Stomach (tissue), 4 donors: ENCODE measurements at regions not wholly inside any gene's neighbourhood (a gene's known extent, or its start where the extent isn't known, plus 50 kb on each side); places are given as distances from the start of the nearest gene placed in this dataset.

ENCODE experiments used
- EP300 ChIP-seq: sonication (generic); formaldehyde crosslinking; IDR thresholded peaks from one replicate; pipeline ENCODE4 v1.6.1; 2017; ENCODE audit warnings: antibody characterized with exemption
- POLR2A ChIP-seq, 4 donors: fragments of 450-650 bp; IDR thresholded peaks; one replicate each; pipeline ENCODE4 v1.6.1; 2016; ENCODE audit warnings: antibody characterized with exemption in 4 of 4, control low read depth in 2 of 4, mild to moderate bottlenecking in 1 of 4, moderate library complexity in 1 of 4
- POLR2AphosphoS5 ChIP-seq, 3 donors: sonication (generic); formaldehyde crosslinking; IDR thresholded peaks; one replicate each; pipeline ENCODE4 v1.6.1; 2016; ENCODE audit warnings: antibody characterized with exemption in 3 of 3
- TF ChIP-seq, protein P1 (sequence below), 7 experiments: fragments of 450-650 bp in 4 of 7; fragments of 200-600 bp in 3 of 7; sonication (generic) in 3 of 7; IDR thresholded peaks; one replicate each; pipeline ENCODE4 v1.5.1; 2016 to 2019; ENCODE audit warnings: antibody characterized with exemption in 7 of 7, control low read depth in 2 of 7, mild to moderate bottlenecking in 1 of 7

- TF ChIP-seq, protein P1, sequence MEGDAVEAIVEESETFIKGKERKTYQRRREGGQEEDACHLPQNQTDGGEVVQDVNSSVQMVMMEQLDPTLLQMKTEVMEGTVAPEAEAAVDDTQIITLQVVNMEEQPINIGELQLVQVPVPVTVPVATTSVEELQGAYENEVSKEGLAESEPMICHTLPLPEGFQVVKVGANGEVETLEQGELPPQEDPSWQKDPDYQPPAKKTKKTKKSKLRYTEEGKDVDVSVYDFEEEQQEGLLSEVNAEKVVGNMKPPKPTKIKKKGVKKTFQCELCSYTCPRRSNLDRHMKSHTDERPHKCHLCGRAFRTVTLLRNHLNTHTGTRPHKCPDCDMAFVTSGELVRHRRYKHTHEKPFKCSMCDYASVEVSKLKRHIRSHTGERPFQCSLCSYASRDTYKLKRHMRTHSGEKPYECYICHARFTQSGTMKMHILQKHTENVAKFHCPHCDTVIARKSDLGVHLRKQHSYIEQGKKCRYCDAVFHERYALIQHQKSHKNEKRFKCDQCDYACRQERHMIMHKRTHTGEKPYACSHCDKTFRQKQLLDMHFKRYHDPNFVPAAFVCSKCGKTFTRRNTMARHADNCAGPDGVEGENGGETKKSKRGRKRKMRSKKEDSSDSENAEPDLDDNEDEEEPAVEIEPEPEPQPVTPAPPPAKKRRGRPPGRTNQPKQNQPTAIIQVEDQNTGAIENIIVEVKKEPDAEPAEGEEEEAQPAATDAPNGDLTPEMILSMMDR (IDR thresholded peaks at IDR 0.05), result no peak
- TF ChIP-seq POLR2AphosphoS5 (IDR thresholded peaks at IDR 0.05), result no peak
- TF ChIP-seq POLR2A (IDR thresholded peaks at IDR 0.05), result no peak
- no peak for TF ChIP-seq EP300
Measured at GRCh38 chr3:81983382-81983781, 221.9 kb upstream of the GBE1 start.
